Activated naive CD8-positive, alpha-beta T cell treated with anti-CD3 and anti-CD28 coated beads, Interleukin-2, amount 50 U/mL, for 24 hours (primary cell): ENCODE measurements at regions not wholly inside any gene's neighbourhood (a gene's known extent, or its start where the extent isn't known, plus 50 kb on each side); places are given as distances from the start of the nearest gene placed in this dataset.
A peak's percentile ranks its signal among the peaks of the same experiment; 100 is the strongest.

Experiments used
- ATAC-seq: fragments of 150-1000 bp; cut with Tn5 transposase; one replicate; pipeline ENCODE4 v1.10.0; 2021
- DNase-seq: peaks from one replicate; pipeline ENCODE4 v3.0.0; 2021
- H3K27ac Mint-ChIP-seq: one replicate; pipeline ENCODE4 v1.8.0; 2021; ENCODE audit warnings: mild to moderate bottlenecking, mixed read lengths
- H3K27me3 Mint-ChIP-seq: one replicate; pipeline ENCODE4 v1.8.0; 2021; ENCODE audit warnings: mixed read lengths
- H3K36me3 Mint-ChIP-seq: one replicate; pipeline ENCODE4 v1.8.0; 2021; ENCODE audit warnings: low read depth, mixed read lengths
- H3K4me1 Mint-ChIP-seq: one replicate; pipeline ENCODE4 v1.8.0; 2021; ENCODE audit warnings: mixed read lengths
- H3K4me3 Mint-ChIP-seq: one replicate; pipeline ENCODE4 v1.8.0; 2021; ENCODE audit warnings: mild to moderate bottlenecking, moderate library complexity, mixed read lengths
- H3K9me3 Mint-ChIP-seq: one replicate; pipeline ENCODE4 v1.8.0; 2021; ENCODE audit warnings: mixed read lengths

GRCh38 chr14:61847861-61848260, 85.6 kb downstream of the SNAPC1 start:
- H3K4me3 Mint-ChIP-seq, result no peak overlapping the region
- no peaks in the 10 kb centered on the region for H3K9me3 Mint-ChIP-seq
- no peaks in the 10 kb centered on the region for H3K36me3 Mint-ChIP-seq
- peaks cover 16% of the 10 kb centered on the region for H3K27me3 Mint-ChIP-seq
- no peaks in the 10 kb centered on the region for H3K4me1 Mint-ChIP-seq
- no peak overlapping the region for H3K27ac Mint-ChIP-seq
- DNase-seq (no peak), ATAC-seq (no peak)

- DNase-seq (no peak), ATAC-seq (no peak)
- Mint-ChIP-seq H3K36me3 (no peaks in the 10 kb centered on the region), H3K27ac (no peak overlapping the region), H3K4me1 (no peaks in the 10 kb centered on the region), H3K9me3 (no peaks in the 10 kb centered on the region), H3K27me3 (peaks cover 24% of the 10 kb centered on the region), H3K4me3 (no peak overlapping the region)
Measured at GRCh38 chr14:61854898-61855297, 92.7 kb downstream of the SNAPC1 start.

- Mint-ChIP-seq H3K4me3 (no peak overlapping the region), H3K27me3 (peaks cover 18% of the 10 kb centered on the region), H3K36me3 (no peaks in the 10 kb centered on the region), H3K27ac (no peak overlapping the region), H3K4me1 (peaks cover 2% of the 10 kb centered on the region), H3K9me3 (no peaks in the 10 kb centered on the region)
- no peak for ATAC-seq
- DNase-seq, result peak; percentile 68
Measured at GRCh38 chr14:61860294-61860918, 98.2 kb downstream of the SNAPC1 start.

DNA sequence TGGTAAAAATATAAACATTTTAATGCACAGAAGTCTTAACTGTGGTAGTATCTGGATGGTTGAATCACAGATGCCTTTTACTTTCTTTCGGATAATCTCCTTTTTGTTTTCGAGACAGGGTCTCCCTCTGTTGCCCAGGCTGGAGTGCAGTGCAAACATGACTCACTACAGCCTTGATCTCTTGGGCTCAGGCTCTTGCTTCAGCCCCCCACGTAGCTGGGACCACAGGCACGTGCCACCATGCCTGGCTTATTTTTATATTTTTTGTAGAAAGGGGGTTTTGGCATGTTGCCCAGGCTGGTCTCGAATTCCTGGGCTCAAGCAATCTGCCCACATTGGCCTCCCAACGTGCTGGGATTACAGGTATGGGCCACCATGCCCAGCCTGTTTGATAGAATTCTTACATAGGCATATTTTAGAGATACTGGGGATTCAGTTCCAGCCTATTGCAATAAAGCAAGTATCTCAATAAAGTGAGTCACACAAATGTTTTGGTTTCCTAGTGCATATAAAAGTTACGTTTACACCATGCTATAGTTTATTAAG, 99.2 kb downstream of the SNAPC1 start:
- H3K4me3 Mint-ChIP-seq, result no peak overlapping the region
- peaks cover 2% of the 10 kb centered on the region for H3K4me1 Mint-ChIP-seq
- H3K9me3 Mint-ChIP-seq, result no peaks in the 10 kb centered on the region
- peaks cover 12% of the 10 kb centered on the region for H3K27me3 Mint-ChIP-seq
- ATAC-seq (no peak), DNase-seq (no peak)
- H3K36me3 Mint-ChIP-seq, result no peaks in the 10 kb centered on the region
- no peak overlapping the region for H3K27ac Mint-ChIP-seq

DNA sequence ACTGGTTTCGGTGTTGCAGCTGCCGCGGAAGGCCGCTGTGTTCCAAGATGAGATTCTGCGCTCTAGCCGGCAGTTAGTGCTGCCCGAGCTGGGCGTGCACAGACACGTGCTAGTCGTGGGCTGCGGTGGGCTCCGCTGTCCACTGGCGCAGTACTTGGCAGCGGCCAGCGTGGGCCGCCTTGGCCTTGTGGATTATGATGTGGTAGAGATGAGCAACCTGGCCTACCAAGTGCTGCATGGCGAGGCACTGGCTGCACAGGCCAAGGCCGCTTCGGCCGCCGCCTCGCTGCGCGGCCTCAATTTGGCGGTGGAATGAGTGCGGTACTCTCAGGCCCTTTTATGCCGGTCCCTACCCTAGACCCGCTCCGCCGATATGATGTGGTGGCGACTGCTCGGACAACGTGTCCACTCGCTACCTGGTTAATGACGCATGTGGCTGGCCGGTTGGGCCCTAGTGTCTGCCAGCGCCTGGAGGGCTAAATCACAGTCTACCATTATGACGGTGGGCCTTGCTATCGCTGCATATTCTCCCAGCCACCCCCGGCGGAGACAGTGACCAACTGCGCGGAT, 102.2 kb downstream of the SNAPC1 start:
- Mint-ChIP-seq H3K9me3 (no peaks in the 10 kb centered on the region), H3K36me3 (no peaks in the 10 kb centered on the region), H3K27me3 (peaks cover 4% of the 10 kb centered on the region), H3K4me3 (no peak overlapping the region), H3K27ac (no peak overlapping the region), H3K4me1 (peaks cover 12% of the 10 kb centered on the region)
- ATAC-seq (no peak), DNase-seq (no peak)

GRCh38 chr14:61866932-61867920, 105.0 kb downstream of the SNAPC1 start:
- Mint-ChIP-seq H3K36me3 (peaks cover 3% of the 10 kb centered on the region), H3K4me3 (no peak overlapping the region), H3K27me3 (peaks cover 13% of the 10 kb centered on the region), H3K9me3 (peaks cover 16% of the 10 kb centered on the region), H3K4me1 (peaks cover 10% of the 10 kb centered on the region), H3K27ac (no peak overlapping the region)
- ATAC-seq (no peak), DNase-seq (no peak)

DNA sequence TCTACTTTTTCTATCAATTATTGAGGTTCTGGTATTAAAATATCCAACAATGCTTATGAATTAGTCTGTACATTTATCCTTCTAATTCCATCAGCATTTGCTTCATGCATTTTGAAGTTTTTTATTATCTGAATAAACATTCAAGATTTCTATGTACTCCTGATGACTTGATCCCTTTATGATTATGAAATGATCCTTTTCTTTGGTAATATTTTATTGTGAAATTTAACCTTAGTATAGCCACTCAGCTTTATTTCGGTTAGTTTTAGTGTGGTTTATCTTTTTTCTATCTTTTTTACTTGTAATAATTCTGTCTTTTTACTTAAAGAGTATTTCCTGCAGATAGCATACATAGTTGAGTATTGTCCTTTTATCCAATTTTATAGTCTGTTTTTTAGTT, 106.6 kb downstream of the SNAPC1 start:
- peaks cover 3% of the 10 kb centered on the region for H3K36me3 Mint-ChIP-seq
- peaks cover 16% of the 10 kb centered on the region for H3K4me1 Mint-ChIP-seq
- no peak for ATAC-seq
- no peak overlapping the region for H3K27ac Mint-ChIP-seq
- peaks cover 19% of the 10 kb centered on the region for H3K27me3 Mint-ChIP-seq
- no peak for DNase-seq
- H3K9me3 Mint-ChIP-seq, result peaks cover 16% of the 10 kb centered on the region
- no peak overlapping the region for H3K4me3 Mint-ChIP-seq

DNA sequence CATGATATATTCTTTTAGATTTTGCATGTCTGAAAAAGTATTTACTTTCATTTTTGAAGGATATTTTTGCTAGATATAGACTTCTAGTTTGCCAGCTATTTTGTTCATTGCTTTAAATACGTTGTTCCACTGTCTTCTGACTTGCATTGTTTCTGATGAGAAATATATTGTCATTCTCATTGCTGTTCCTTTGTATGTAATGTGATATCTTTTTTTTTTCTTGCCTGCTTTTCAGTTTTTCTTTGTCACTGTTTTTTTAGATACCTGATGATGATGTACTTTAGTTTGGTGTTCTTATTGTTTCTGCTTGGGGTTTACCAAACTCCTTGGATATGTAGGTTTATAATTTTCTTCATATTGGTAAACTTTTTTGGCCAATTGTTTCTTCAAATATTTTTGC, 107.9 kb downstream of the SNAPC1 start:
- Mint-ChIP-seq H3K9me3 (peaks cover 16% of the 10 kb centered on the region), H3K36me3 (peaks cover 3% of the 10 kb centered on the region), H3K4me1 (peaks cover 16% of the 10 kb centered on the region), H3K27me3 (peaks cover 20% of the 10 kb centered on the region), H3K27ac (no peak overlapping the region), H3K4me3 (no peak overlapping the region)
- DNase-seq (no peak), ATAC-seq (no peak)

GRCh38 chr14:61872452-61872851, 110.2 kb downstream of the SNAPC1 start:
- H3K36me3 Mint-ChIP-seq, result peaks cover 3% of the 10 kb centered on the region
- peaks cover 32% of the 10 kb centered on the region for H3K27me3 Mint-ChIP-seq
- peaks cover 9% of the 10 kb centered on the region for H3K4me1 Mint-ChIP-seq
- H3K9me3 Mint-ChIP-seq, result peaks cover 16% of the 10 kb centered on the region
- H3K4me3 Mint-ChIP-seq, result no peak overlapping the region
- H3K27ac Mint-ChIP-seq, result no peak overlapping the region
- no peak for DNase-seq
- no peak for ATAC-seq

DNA sequence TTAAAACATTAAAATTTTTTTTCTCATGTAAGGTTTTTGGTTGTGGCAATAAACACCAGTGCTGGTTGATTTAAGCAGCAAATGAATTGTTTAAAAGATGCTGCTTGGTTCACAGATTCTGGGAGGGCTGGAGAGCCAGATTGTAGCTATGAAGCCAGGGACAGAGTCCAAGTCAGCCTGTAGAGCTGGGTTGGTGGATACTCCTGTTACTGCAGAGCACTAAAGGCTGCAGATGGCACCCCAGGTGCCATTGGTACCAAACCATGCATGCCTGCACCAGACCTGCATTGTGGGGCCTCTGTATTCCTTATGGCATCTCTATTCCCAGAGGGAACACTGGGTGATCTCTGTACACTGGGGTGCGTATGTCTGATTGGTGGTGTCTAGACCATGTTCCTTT, 113.3 kb downstream of the SNAPC1 start:
- Mint-ChIP-seq H3K27ac (no peak overlapping the region), H3K36me3 (peaks cover 3% of the 10 kb centered on the region), H3K27me3 (peaks cover 47% of the 10 kb centered on the region), H3K4me1 (peaks cover 5% of the 10 kb centered on the region), H3K4me3 (no peak overlapping the region), H3K9me3 (peaks cover 10% of the 10 kb centered on the region)
- DNase-seq (no peak), ATAC-seq (no peak)

DNA sequence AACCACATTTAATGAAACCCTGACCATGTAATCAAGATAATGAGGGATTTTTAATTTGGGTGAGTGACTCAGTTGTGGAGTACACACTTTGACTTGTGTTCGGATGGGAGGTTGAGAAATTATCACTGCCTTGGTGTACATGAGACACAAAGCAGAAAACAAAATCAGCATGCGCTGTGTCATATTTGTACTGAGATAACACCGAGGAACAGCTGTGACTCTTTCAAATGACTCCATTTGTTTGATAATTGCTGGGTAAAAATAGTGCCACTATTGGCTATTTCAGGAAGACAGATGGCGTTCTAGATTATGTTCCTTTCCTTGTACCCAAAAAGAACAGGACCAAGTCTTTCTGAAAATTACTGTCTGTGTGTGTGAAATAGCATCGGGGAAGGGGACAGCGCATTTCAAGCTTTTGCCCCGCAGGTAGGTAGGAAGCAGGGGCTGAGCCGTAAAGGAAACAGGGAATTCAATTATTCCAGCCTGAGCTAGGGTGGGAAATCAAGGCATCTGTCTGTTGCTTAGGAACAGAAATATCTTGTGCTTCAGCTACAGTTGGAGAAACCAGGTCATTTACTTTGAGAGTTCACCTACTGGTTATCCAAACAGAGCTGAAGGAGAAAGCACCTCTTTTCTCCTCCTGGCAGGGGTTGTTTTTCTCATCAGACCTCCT, 114.3 kb downstream of the SNAPC1 start:
- ATAC-seq, result no peak
- peaks cover 42% of the 10 kb centered on the region for H3K27me3 Mint-ChIP-seq
- H3K4me3 Mint-ChIP-seq, result no peak overlapping the region

DNA sequence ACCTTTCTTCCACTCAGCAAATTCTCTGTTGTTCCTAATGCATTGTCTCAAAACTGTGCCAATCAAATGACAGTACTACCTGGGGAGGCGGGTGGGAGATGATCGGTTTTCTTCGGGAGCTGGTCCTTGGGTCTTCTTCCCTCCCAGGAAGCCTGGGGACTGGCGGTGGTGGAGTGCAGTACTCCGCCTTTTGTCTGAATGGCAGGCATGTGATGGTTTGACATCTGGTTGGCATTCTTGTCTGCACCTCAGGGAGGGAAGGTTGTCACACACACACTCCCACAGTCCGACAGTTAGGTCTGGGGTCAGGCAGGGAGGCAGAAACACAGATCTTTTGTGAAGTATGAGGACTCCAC, 114.8 kb downstream of the SNAPC1 start:
- Mint-ChIP-seq H3K9me3 (no peaks in the 10 kb centered on the region), H3K27me3 (peaks cover 45% of the 10 kb centered on the region), H3K36me3 (no peaks in the 10 kb centered on the region), H3K4me3 (no peak overlapping the region), H3K27ac (no peak overlapping the region), H3K4me1 (peaks cover 5% of the 10 kb centered on the region)
- DNase-seq, result no peak
- ATAC-seq, result no peak

More for the DNA sequence above, 114.3 kb downstream of the SNAPC1 start:
- Mint-ChIP-seq H3K36me3 (no peaks in the 10 kb centered on the region), H3K27ac (no peak overlapping the region), H3K4me1 (peaks cover 5% of the 10 kb centered on the region), H3K9me3 (no peaks in the 10 kb centered on the region)
- no peak for DNase-seq

GRCh38 chr14:61877768-61878167, 115.5 kb downstream of the SNAPC1 start:
- H3K36me3 Mint-ChIP-seq, result no peaks in the 10 kb centered on the region

GRCh38 chr14:61878931-61879330, 116.7 kb downstream of the SNAPC1 start:
- no peak for DNase-seq
- no peak overlapping the region for H3K4me3 Mint-ChIP-seq
- H3K4me1 Mint-ChIP-seq, result no peaks in the 10 kb centered on the region
- H3K9me3 Mint-ChIP-seq, result no peaks in the 10 kb centered on the region
- H3K36me3 Mint-ChIP-seq, result no peaks in the 10 kb centered on the region
- no peak for ATAC-seq
- H3K27me3 Mint-ChIP-seq, result peaks cover 43% of the 10 kb centered on the region
- no peak overlapping the region for H3K27ac Mint-ChIP-seq

More at GRCh38 chr14:61877768-61878167, 115.5 kb downstream of the SNAPC1 start:
- DNase-seq (no peak), ATAC-seq (no peak)
- H3K4me1 Mint-ChIP-seq, result no peaks in the 10 kb centered on the region
- no peak overlapping the region for H3K4me3 Mint-ChIP-seq
- H3K9me3 Mint-ChIP-seq, result no peaks in the 10 kb centered on the region
- peaks cover 47% of the 10 kb centered on the region for H3K27me3 Mint-ChIP-seq
- H3K27ac Mint-ChIP-seq, result no peak overlapping the region
